GM18909 (cell line): ENCODE measurements at regions not wholly inside any gene's neighbourhood (a gene's known extent, or its start where the extent isn't known, plus 50 kb on each side); places are given as distances from the start of the nearest gene placed in this dataset.
"Not testable (repeated sequence)": the region's sequence is repeated elsewhere in the genome, so short reads cannot be mapped to it uniquely, and the experiment has no call there.

ENCODE experiments used
- ATAC-seq: cut with Tn5 transposase; IDR thresholded peaks from one replicate; pipeline ENCODE4 v1.9.1; 2021; ENCODE audit warnings: mild to moderate bottlenecking; ENCODE audit not compliant: unreplicated experiment, poor library complexity

DNA sequence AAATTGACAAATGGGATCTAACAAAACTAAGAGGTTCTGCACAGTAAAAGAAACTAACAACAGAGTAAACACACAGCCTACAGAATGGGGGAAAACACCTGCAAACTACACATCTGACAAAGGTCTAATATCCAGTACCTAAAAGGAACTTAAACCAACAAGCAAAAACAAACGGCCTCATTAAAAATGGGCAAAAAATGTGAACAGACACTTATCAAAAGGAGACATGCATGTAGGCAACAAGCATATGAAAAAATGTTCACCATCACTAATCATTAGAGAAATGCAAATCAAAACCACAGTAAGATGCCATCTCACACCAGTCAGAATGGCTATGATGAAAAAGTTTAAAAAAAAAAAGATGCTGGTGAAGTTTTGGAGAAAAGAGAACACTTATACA, 197.4 kb downstream of the KBTBD2 start:
- no peak for ATAC-seq

GRCh38 chr7:32691965-32692815, 196.9 kb downstream of the AVL9 start:
- ATAC-seq, result peak; percentile 88

GRCh38 chr7:32688092-32688491, 192.8 kb downstream of the AVL9 start:
- ATAC-seq, result not testable (repeated sequence)

DNA sequence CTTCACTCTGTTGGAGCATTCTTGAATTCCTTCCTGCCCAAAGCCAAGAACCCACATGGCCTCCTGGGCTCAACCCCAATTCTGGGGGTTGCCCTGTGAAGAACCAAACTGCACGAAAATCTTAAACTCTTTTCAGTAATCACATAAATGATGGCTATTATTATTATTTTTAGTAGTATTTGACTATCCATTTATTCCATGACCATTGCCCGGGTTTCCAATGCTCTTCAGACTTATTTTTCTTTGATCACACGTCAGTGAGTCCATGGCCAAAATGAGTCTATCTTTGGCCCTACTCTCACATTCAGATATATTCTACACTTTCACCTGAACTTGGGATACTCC, 185.9 kb downstream of the AVL9 start:
- ATAC-seq, result no peak

GRCh38 chr7:32680259-32681173, 185.2 kb downstream of the AVL9 start:
- no peak for ATAC-seq

DNA sequence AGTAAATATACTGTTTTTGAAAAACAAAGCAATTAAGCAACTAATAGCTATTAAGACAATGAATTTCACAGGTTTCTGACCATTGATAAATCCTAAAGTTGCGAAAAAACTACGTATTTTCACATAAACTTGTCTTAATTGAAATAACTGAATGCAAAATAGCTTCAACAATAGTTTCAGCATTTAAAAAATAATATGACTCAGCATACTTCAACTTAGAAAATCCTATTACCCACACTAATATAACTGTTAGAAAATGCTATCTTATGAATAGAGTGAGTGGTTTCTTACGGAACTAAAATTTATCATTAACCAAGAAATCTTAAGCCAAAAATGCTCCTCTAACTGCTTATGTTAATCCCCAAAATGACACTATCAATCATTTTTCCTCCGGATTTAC, 183.9 kb downstream of the AVL9 start:
- no peak for ATAC-seq

DNA sequence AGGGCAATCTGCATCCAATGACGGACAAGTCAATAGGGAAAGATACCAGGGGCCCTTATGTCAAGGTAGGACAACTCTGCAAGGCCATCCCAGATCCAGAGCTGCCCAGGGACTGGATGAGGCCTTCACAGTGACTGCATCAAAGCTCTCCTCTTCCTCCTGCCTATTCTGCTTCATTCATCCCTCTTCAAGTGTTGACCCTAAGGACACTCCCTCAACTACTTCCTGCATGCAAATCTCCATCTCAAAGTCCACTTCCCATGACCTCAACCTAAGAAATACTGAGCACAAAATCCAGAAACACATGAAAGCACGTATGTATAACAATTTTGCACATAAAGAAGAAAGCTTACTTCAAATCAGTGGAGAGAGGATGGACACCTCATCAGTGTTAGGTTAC, 182.3 kb downstream of the AVL9 start:
- no peak for ATAC-seq

- no peak for ATAC-seq
Measured at GRCh38 chr7:32676249-32676941, 181.1 kb downstream of the AVL9 start.

DNA sequence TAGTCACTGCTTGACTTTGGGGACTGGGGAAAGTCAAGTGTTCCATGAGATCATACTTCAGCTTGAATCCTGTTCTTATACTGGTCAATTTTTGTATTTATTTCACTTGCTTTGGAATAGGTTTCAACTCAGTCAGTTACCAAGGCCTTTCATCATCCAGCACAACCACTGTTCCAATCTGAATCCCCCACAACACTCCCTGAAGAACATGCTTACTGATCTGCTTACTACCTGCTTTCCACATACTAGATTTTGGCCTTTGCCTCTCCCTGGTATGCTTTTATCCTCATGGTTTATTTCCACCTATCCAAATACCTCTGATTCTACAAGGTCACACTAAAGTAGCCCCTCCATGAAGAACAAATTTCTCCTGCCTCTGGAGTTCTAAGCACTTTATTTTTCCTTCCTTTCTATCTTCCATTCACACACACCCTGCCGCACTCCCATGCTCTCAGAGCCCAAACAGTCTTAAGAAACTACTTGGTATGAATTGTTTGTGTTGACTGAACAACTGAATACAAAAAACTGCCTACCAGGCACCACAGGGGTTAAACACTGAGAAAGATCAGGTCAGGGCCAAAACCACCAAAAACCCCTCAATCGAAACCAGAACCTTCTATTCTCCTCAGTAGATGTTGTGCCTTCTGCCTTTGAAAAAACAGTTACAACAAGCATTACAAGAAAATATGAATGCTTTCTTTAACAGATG, 178.1 kb downstream of the AVL9 start:
- ATAC-seq, result no peak

DNA sequence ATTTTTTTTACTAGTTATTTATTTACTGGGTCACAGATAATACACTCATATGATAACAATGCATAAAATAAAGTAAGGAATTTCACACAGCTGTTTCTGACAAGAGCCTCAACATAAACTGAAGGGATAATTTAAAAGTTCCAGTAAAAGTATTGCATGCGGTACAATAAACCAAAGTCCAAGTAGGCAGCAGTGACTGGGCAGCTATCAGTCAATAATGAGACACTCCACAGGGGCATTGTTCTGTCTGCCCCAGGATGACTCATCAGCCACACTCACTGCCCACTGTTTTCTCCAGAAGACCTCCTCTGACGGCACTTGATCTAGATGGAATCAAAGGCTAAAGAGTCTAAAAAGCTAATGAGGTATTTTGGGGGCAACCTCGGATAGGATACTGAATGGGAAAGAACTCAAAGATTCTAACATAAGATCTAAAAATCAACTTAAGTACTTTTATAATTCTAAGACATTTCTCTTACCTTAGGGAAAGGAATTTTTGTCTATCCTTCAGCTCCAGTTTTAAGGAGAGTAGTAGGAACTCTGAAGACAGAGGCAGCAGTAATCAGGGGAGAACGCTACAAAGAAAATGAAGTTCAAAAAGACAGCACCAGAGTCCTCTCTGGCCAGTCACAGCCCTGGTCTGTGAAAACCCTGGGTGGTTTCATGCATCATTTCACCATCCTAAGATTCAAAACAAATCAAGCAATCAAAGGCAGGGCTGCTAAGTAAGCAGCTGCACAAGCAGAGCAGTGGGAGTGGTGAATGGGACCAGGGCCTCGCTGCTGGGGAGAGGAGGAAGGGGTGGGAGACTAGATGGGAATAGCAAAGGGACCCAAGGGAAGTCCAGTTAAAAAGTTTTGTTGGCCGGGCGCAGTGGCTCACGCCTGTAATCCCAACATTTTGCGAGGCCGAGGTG, 175.1 kb downstream of the AVL9 start:
- ATAC-seq, result no peak

GRCh38 chr7:32669173-32669870, 174.0 kb downstream of the AVL9 start:
- not testable (repeated sequence) for ATAC-seq

- not testable (repeated sequence) for ATAC-seq
Measured at GRCh38 chr7:32668387-32669097, 173.3 kb downstream of the AVL9 start.

GRCh38 chr7:32667586-32667985, 172.3 kb downstream of the AVL9 start:
- ATAC-seq, result not testable (repeated sequence)

DNA sequence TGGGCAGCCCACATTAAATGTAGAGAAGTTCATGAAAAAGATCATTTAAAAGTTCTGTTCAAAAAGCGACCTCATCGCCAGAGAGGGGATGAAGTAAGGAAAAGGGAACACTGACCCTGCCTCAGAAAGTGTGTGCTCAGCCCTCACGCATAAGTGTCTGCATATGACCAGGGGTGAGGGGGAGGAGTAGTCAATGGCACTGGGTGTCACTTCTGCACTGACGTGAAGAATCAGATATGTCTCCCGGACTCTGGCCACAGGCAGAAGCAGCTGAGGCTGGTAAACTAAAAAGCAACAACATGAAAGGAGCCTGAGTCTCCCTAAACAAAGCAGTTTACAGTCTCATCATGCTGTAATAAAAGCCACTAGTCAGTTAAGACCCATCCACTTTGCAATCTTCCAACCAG, 168.5 kb downstream of the AVL9 start:
- not testable (repeated sequence) for ATAC-seq

GRCh38 chr7:32662509-32662908, 167.2 kb downstream of the AVL9 start:
- ATAC-seq, result not testable (repeated sequence)

- ATAC-seq, result no peak
Measured at GRCh38 chr7:32661929-32662328, 166.6 kb downstream of the AVL9 start.

DNA sequence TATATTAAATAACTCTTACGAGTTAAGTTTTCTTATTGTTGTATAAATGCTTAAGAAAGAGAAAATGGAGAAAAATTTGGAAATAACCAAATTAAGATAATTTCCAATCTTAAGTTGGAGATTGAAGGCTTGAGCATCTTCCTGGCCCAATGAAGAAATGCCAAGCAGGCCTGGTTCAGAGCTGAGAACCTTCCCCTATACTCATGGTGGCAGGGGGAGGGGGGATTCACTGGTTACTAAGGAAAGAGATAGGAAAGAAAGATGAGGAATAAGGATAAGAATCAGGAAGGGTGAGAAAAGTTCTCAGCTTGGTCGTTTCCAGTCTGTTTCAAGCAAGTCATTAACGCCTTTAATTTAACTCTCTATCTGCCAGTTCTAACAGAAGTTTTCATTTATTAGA, 166.2 kb downstream of the AVL9 start:
- no peak for ATAC-seq

- no peak for ATAC-seq
Measured at GRCh38 chr7:32660936-32661335, 165.6 kb downstream of the AVL9 start.
